ENCODE measurements at regions not wholly inside any gene's neighbourhood (a gene's known extent, or its start where the extent isn't known, plus 50 kb on each side); places are given as distances from the start of the nearest gene placed in this dataset.

- no peak for TF ChIP-seq CTCF (optimal IDR thresholded peaks at IDR 0.05 in 1 of 3, IDR thresholded peaks at IDR 0.05 in 1 of 3, conservative IDR thresholded peaks at IDR 0.05 in 1 of 3; ENCODE audit: extremely low read depth in 1 of 3, insufficient read depth in 2 of 3, low read length in 3 of 3)
- no peak for TF ChIP-seq EZH2 (IDR thresholded peaks at IDR 0.05; ENCODE audit: low read length)
These were observed 225.0 kb downstream of the BLID start for GRCh38 chr11:121890946-121891515.

Measured in keratinocyte (primary cell).